NCI-H2029 (cell line): ENCODE measurements at regions not wholly inside any gene's neighbourhood (a gene's known extent, or its start where the extent isn't known, plus 50 kb on each side); places are given as distances from the start of the nearest gene placed in this dataset.
"Not testable (repeated sequence)": the region's sequence is repeated elsewhere in the genome, so short reads cannot be mapped to it uniquely, and the experiment has no call there.

Experiments
- DNase-seq: peaks from one replicate; lab custom pipeline; 2025; lab: John Stamatoyannopoulos, UW

GRCh38 chr14:30443368-30444007 is 115.5 kb upstream of the G2E3 start:
- no peak for DNase-seq

GRCh38 chr14:30444451-30444850 is 114.5 kb upstream of the G2E3 start:
- no peak for DNase-seq

DNA sequence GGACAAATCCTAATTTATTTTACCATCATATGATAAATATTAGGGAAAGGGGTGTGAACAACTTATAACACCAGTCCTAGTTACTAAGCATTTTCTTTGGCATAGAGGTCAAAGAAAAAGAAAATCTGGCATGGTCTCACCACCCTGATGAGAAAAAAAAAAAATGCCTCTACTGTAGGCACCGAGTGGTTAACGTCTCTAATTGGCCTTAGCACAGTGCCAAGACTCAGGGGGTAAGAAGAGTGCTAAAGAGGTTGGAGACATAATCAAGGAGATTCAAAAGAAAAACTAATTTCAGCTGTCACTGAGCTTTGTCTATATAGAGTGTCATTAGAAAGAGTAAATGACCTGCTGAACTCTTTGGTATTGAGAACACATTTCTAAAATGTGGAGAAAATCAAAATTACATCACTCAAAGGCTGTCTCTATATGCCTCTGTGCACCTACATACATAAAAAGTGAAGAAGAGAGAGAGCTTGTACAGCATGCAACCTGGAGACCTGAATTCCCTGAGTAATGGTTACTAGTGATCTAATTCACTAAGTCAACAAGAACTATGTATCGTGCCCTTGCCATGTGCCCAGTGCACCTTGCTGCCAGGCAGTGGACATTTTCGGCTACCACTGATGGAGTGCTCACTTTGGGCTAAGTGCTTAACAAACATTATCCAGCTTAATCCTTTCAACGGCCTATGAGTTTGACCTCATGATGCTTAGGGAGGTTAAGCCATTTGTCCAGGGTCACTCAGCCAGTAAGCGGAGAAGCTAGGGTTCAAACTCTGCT is 113.8 kb upstream of the G2E3 start:
- no peak for DNase-seq

DNA sequence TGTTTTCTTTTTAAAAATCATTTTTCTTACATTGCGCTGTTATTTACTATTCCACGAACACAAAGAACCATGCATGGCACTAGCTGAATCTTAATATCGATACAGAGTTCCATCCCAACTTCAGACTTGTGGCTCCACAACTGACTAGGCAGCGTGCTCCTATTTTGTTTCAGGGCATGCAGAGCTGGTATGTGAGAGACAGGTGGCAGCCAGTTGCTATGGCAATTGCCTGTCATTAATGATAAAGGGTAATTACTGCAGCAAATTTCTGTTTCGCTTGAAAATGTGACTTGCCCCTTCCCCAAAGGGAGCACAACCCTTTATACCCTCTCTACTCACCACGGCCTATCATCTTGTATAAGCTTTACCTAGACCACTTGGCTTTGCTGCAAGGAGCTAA is 113.1 kb upstream of the G2E3 start:
- no peak for DNase-seq

- no peak for DNase-seq
Measured at GRCh38 chr14:30450631-30451545, 108.1 kb upstream of the G2E3 start.

DNA sequence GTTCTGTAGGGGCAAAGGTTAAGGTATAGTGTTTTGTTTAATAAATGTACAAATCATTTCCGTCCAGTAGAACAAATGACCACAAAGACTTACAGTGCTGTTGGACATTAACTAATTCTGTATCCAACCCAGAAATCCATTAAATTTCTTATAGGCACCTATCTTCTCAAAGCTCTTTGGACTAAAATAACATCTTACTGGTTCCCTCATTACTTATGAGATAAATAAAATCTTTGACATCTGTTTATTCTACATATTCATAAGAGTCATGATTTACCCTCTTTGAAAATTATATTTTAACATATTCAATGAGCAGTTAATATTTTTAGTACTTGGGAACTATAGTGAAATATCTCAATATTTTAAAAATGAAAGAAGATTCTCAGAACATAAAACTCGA is 102.7 kb upstream of the G2E3 start:
- DNase-seq: no peak

DNA sequence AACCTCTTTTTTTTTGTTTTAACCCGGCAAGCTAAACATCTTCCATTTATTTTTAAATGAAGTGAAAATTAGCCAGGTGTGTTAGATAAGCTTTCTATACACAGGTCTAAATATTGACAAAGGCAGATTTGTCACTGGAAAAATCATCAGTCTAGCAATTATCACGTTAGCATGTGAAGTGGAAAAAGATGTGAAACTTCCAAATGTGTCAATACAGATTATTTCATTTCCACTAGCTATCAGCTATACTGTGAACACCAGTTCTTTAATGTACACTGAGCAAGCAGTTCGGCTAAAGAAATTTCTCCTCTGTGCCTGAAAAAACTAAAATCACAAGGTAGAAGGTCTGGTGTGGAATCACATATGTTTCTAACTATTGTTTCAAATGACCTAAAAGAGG is 96.6 kb upstream of the G2E3 start:
- no peak for DNase-seq

- DNase-seq: no peak
Measured at GRCh38 chr14:30464481-30464880, 94.5 kb upstream of the G2E3 start.

GRCh38 chr14:30468354-30468753 is 90.6 kb upstream of the G2E3 start:
- DNase-seq: no peak

GRCh38 chr14:30471980-30472379 is 87.0 kb upstream of the G2E3 start:
- DNase-seq: no peak

DNA sequence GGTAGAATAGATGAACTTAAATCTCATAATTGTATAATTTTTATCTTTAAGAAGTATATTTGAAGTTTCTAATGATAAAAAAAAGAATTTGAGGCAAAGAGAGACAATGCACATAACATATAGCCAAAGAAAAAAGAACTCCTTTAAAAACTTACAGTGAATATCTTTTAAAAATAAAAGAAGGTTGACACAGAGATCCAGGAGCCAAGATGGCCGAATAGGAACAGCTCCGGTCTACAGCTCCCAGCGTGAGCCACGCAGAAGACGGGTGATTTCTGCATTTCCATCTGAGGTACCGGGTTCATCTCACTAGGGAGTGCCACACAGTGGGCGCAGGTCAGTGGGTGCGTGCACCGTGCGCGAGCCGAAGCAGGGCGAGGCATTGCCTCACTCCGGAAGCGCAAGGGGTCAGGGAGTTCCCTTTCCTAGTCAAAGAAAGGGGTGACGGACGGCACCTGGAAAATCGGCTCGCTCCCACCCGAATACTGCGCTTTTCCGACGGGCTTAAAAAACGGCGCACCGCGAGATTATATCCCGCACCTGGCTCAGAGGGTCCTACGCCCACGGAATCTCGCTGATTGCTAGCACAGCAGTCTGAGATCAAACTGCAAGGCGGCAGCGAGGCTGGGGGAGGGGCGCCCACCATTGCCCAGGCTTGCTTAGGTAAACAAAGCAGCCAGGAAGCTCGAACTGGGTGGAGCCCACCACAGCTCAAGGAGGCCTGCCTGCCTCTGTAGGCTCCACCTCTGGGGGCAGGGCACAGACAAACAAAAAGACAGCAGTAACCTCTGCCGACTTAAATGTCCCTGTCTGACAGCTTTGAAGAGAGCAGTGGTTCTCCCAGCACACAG is 84.9 kb upstream of the G2E3 start:
- DNase-seq: not testable (repeated sequence)

DNA sequence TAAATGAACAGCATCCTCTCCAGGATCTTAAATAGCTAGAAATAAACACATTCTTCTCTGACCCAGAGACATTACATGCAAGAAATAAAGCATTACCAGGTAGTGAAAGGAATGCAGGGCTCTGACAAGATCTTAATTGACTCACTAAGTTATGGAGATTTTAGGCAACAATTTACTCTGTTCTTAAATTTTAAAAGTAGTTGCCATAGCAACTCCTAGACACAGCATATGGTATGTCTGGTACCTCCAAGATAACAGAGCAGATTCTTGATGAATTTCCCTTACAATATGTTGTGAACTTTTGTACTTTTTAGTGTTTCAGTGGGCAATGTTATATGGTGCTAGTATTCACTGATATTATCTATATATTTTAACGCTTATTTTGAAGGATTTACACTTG is 76.7 kb upstream of the G2E3 start:
- no peak for DNase-seq

DNA sequence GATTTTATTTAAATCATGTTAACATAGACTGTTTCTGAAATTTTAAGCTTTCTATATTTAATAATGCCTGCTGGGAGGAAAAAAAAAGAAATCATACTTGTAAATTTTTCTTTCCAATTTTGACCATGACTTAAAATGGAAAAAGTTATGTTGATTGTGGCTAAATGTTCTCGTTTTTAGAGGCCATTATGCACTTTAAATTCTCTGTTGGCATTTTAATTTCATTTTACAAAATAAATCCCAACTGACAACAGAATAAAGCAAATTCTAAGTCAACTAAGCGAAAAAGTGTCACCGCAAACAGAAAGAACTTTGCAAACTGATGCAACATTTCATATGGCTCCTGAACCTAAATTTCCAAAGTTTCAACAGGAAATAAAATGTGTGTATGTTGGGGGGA is 74.8 kb upstream of the G2E3 start:
- DNase-seq: no peak

DNA sequence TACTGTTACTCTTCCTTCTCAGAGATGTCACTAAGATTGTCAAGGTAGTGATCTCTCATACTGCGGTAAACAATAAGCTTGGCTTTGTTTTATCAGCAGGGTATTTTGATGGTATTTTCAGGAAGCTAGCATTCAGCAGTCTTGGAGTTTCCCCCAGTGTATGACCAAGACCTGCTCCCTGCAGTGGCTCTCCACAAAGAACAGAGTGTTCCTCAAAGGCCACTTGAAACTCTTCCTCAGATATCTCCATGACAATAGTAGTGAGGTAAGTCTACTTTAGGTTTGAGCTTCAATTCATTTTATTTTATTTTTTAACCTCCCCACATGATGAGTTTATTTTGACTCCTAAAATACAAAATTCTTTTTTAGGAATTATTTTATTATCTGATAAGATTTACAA is 74.0 kb upstream of the G2E3 start:
- DNase-seq: no peak

- no peak for DNase-seq
Measured at GRCh38 chr14:30496852-30497251, 62.1 kb upstream of the G2E3 start.

DNA sequence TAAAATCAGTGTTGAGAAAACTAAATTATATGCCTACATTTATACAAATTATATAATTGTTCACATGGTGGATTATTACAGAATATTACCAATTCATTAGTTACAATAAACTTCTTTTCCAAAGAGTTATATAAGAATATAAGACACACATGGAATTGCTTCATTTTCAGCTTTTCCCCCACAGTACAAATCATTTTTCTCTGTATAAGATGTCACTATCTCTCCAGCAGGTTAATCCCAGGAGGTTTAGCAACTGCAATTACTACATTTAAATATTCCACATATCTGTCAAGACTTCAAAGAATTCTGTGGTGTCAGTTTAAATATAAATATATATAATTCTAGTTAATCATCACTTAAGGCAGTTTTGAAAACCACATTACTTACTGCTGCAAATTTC is 59.6 kb upstream of the G2E3 start:
- DNase-seq: no peak

DNA sequence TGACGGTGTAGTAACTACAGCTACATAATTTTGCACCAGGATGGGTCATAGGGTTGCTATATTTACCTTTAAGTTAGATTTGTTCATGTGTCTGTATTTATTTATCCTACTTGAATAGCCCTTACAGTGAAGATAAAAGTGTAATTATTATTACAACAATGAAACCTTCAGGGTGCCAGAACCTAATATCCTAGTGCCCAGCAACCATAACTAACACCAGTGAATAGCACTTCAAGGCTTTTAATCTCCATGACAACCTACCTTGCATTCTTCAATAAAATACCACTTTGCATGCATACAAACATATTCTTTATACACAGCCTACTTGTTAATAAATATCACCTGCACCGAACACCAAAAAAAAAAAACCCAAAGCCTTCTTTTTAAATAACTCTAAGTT is 58.7 kb upstream of the G2E3 start:
- no peak for DNase-seq

DNA sequence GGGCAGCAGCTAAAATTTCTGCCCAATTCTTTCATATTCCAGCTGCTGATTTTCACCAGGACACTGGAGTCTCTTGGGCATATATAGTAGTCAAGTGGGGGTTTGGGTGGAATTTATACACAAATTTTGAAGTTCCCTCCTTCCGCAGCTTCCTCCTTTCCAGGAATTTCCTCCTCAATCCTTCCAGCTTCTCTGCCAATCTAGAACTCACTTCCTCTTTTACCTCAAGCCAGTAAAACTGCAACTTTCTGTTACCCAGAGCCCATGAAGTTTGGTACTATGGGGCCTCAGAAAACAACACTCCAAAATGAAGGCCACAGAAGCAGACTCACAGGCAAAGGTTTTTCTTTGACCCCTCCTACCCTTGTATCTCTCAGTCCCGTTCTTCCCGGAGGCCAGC is 51.7 kb upstream of the G2E3 start:
- DNase-seq: no peak
